ENCODE measurements at regions not wholly inside any gene's neighbourhood (a gene's known extent, or its start where the extent isn't known, plus 50 kb on each side); places are given as distances from the start of the nearest gene placed in this dataset.

GRCh38 chr7:374706-375311 is 84.8 kb downstream of the FOXL3 start:
- Histone ChIP-seq H3K36me3 (ENCODE audit: control insufficient read depth in 2 of 2, insufficient read depth in 1 of 2, low read length in 2 of 2) (no peaks in the 10 kb centered on the region), H3K4me3 (ENCODE audit: low read depth, low read length) (no peak overlapping the region), H3K9me3 (ENCODE audit: control insufficient read depth, insufficient read depth, low read depth, low read length) (no peaks in the 10 kb centered on the region), H3K27ac (ENCODE audit: extremely low read depth, low read depth, low read length) (no peak overlapping the region), H3K4me1 (ENCODE audit: control insufficient read depth, insufficient read depth, low read length) (no peaks in the 10 kb centered on the region)
- TF ChIP-seq OSR2 (tag by site-specific recombination; IDR thresholded peaks at IDR 0.05) (no peak), ZFHX2 (tag by site-specific recombination; conservative IDR thresholded peaks at IDR 0.05) (0 out of 2 replicates have a peak, but pooled peaks have one; percentile 10), ZEB2 (tag by site-specific recombination; IDR thresholded peaks at IDR 0.05) (no peak)
- CTCF ChIA-PET = interaction anchor here (0.9 kb wide), 1 partner anchor 43 kb away, joined by 3 read pairs; no protein-coding TSS in a partner anchor
- POLR2A ChIA-PET = interaction anchor here (0.6 kb wide), 1 partner anchor 22 kb away, joined by 4 read pairs; no protein-coding TSS in a partner anchor

GRCh38 chr7:375321-375831 is 85.4 kb downstream of the FOXL3 start:
- Histone ChIP-seq H3K4me1 (ENCODE audit: control insufficient read depth, insufficient read depth, low read length) (no peaks in the 10 kb centered on the region), H3K36me3 (ENCODE audit: control insufficient read depth in 2 of 2, insufficient read depth in 1 of 2, low read length in 2 of 2) (no peaks in the 10 kb centered on the region), H3K27ac (ENCODE audit: extremely low read depth, low read depth, low read length) (no peak overlapping the region), H3K4me3 (ENCODE audit: low read depth, low read length) (no peak overlapping the region), H3K9me3 (ENCODE audit: control insufficient read depth, insufficient read depth, low read depth, low read length) (no peaks in the 10 kb centered on the region)
- ChIA-PET POLR2A (no interaction called here), CTCF (interaction anchor here (0.9 kb wide), 1 partner anchor 43 kb away, joined by 3 read pairs; no protein-coding TSS in a partner anchor)
- TF ChIP-seq ZNF292 (tag by site-specific recombination; IDR thresholded peaks at IDR 0.05; ENCODE audit: borderline replicate concordance, low read depth) (no peak), ZNF785 (tag by site-specific recombination; IDR thresholded peaks at IDR 0.05) (no peak), FEZF1 (tag by site-specific recombination; IDR thresholded peaks at IDR 0.05) (no peak), ZBTB21 (tag by site-specific recombination; IDR thresholded peaks at IDR 0.05) (no peak), ZNF677 (tag by site-specific recombination; IDR thresholded peaks at IDR 0.05) (no peak), ZSCAN5A (tag by site-specific recombination; IDR thresholded peaks at IDR 0.05) (no peak), ZNF138 (tag by site-specific recombination; IDR thresholded peaks at IDR 0.05; ENCODE audit: borderline replicate concordance) (no peak), ZNF561 (tag by site-specific recombination; IDR thresholded peaks at IDR 0.05; ENCODE audit: borderline replicate concordance) (no peak), OVOL3 (tag by site-specific recombination; IDR thresholded peaks at IDR 0.05) (no peak)
- TF ChIP-seq, protein P1, sequence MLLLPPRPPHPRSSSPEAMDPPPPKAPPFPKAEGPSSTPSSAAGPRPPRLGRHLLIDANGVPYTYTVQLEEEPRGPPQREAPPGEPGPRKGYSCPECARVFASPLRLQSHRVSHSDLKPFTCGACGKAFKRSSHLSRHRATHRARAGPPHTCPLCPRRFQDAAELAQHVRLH (tag by site-specific recombination; IDR thresholded peaks at IDR 0.05) = no peak

GRCh38 chr7:375901-376305 is 85.9 kb downstream of the FOXL3 start:
- H3K9me3 ChIP-seq (ENCODE audit: control insufficient read depth, insufficient read depth, low read depth, low read length) = no peaks in the 10 kb centered on the region
- POLR2A ChIA-PET = no interaction called here
- TF ChIP-seq, protein P1 (tag by site-specific recombination; IDR thresholded peaks at IDR 0.05) = no peak
- no peak for TF ChIP-seq ZNF707 (tag by site-specific recombination; IDR thresholded peaks at IDR 0.05)
- TF ChIP-seq ZNF292 (tag by site-specific recombination; IDR thresholded peaks at IDR 0.05; ENCODE audit: borderline replicate concordance, low read depth) = no peak
- no peak for TF ChIP-seq ZBTB48 (tag by site-specific recombination; IDR thresholded peaks at IDR 0.05)
- TF ChIP-seq IKZF3 (tag by site-specific recombination; IDR thresholded peaks at IDR 0.05) = no peak
- TF ChIP-seq HOXD13 (CRISPR knock-in tag; IDR thresholded peaks at IDR 0.05; ENCODE audit: borderline replicate concordance) = no peak
- no peak for TF ChIP-seq ZNF843 (tag by site-specific recombination; IDR thresholded peaks at IDR 0.05)
- no peak for TF ChIP-seq ZNF121 (tag by site-specific recombination; IDR thresholded peaks at IDR 0.05)
- TF ChIP-seq, protein P2, sequence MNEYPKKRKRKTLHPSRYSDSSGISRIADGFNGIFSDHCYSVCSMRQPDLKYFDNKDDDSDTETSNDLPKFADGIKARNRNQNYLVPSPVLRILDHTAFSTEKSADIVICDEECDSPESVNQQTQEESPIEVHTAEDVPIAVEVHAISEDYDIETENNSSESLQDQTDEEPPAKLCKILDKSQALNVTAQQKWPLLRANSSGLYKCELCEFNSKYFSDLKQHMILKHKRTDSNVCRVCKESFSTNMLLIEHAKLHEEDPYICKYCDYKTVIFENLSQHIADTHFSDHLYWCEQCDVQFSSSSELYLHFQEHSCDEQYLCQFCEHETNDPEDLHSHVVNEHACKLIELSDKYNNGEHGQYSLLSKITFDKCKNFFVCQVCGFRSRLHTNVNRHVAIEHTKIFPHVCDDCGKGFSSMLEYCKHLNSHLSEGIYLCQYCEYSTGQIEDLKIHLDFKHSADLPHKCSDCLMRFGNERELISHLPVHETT (tag by site-specific recombination; IDR thresholded peaks at IDR 0.05) = no peak
- H3K4me1 ChIP-seq (ENCODE audit: control insufficient read depth, insufficient read depth, low read length) = no peaks in the 10 kb centered on the region
- CTCF ChIA-PET = interaction anchor here (0.9 kb wide), 1 partner anchor 44 kb away, joined by 3 read pairs; no protein-coding TSS in a partner anchor
- H3K27ac ChIP-seq (ENCODE audit: extremely low read depth, low read depth, low read length) = no peak overlapping the region
- H3K36me3 ChIP-seq (ENCODE audit: control insufficient read depth in 2 of 2, insufficient read depth in 1 of 2, low read length in 2 of 2) = no peaks in the 10 kb centered on the region
- H3K4me3 ChIP-seq (ENCODE audit: low read depth, low read length) = no peak overlapping the region

All from HEK293 (cell line).